ENCODE measurements at regions not wholly inside any gene's neighbourhood (a gene's known extent, or its start where the extent isn't known, plus 50 kb on each side); places are given as distances from the start of the nearest gene placed in this dataset.

DNA sequence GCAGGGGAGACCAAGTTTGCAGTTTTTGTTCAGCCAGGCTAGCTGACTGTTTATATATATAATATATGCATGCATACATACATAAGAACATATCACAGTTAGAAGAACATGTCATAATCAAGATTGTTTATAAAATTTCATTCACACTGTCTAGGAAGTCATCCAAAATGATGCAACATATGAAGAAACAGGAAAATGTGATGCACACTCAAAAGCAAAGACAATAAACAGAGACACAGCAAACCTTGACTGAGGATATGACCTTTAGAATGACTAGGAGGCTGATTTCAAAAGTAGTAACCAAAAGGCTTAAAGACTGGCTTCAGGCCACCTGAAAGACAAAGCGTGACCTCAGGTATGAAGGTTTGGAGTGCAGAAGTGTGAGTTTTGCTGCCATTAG lies 166.2 kb upstream of the NDN start:
- TF ChIP-seq, protein P1, sequence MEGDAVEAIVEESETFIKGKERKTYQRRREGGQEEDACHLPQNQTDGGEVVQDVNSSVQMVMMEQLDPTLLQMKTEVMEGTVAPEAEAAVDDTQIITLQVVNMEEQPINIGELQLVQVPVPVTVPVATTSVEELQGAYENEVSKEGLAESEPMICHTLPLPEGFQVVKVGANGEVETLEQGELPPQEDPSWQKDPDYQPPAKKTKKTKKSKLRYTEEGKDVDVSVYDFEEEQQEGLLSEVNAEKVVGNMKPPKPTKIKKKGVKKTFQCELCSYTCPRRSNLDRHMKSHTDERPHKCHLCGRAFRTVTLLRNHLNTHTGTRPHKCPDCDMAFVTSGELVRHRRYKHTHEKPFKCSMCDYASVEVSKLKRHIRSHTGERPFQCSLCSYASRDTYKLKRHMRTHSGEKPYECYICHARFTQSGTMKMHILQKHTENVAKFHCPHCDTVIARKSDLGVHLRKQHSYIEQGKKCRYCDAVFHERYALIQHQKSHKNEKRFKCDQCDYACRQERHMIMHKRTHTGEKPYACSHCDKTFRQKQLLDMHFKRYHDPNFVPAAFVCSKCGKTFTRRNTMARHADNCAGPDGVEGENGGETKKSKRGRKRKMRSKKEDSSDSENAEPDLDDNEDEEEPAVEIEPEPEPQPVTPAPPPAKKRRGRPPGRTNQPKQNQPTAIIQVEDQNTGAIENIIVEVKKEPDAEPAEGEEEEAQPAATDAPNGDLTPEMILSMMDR (IDR thresholded peaks at IDR 0.05): no peak
- TF ChIP-seq POLR2A (IDR thresholded peaks at IDR 0.05): no peak

All from prostate gland (tissue), 2 donors.